Mesendoderm (in vitro differentiated cells): ENCODE measurements at regions not wholly inside any gene's neighbourhood (a gene's known extent, or its start where the extent isn't known, plus 50 kb on each side); places are given as distances from the start of the nearest gene placed in this dataset.
A peak's percentile ranks its signal among the peaks of the same experiment; 100 is the strongest.

Experiments used
- DNase-seq: peaks from one replicate; pipeline ENCODE4 v3.0.0; 2013
- H2AK5ac ChIP-seq: 2 replicates; pipeline ENCODE4 v1.6.1; 2013; ENCODE audit warnings: low read length, inconsistent platforms
- H2BK120ac ChIP-seq: 2 replicates; pipeline ENCODE4 v1.6.1; 2013; ENCODE audit warnings: low read depth, mild to moderate bottlenecking, low read length, moderate library complexity, mixed read lengths
- H2BK15ac ChIP-seq: replicated peaks from 2 replicates; pipeline ENCODE4 v1.6.1; 2013; ENCODE audit warnings: low read depth, mild to moderate bottlenecking, moderate library complexity
- H2BK5ac ChIP-seq: 2 replicates; pipeline ENCODE4 v1.6.1; 2013; ENCODE audit warnings: low read length, inconsistent platforms
- H3K18ac ChIP-seq: 2 replicates; pipeline ENCODE4 v1.6.1; 2013; ENCODE audit warnings: mild to moderate bottlenecking, low read length, mixed read lengths
- H3K23ac ChIP-seq: one replicate; pipeline ENCODE4 v1.6.1; 2013; ENCODE audit warnings: low read length
- H3K27ac ChIP-seq: 2 replicates; pipeline ENCODE4 v1.5.1; 2013; ENCODE audit warnings: low read depth, mild to moderate bottlenecking, inconsistent platforms, low read length, moderate library complexity
- H3K27me3 ChIP-seq: 2 replicates; pipeline ENCODE4 v1.6.1; 2013; ENCODE audit warnings: low read length, control low read depth, mild to moderate bottlenecking, inconsistent platforms; ENCODE audit not compliant: insufficient read depth, poor library complexity
- H3K36me3 ChIP-seq: 2 replicates; pipeline ENCODE4 v1.6.1; 2013; ENCODE audit warnings: low read length, inconsistent platforms; ENCODE audit not compliant: control insufficient read depth, insufficient read depth
- H3K4ac ChIP-seq: one replicate; pipeline ENCODE4 v1.6.1; 2013; ENCODE audit warnings: low read depth, mild to moderate bottlenecking, low read length, moderate library complexity
- H3K4me1 ChIP-seq: 2 replicates; pipeline ENCODE4 v1.6.1; 2013; ENCODE audit warnings: low read depth, low read length, inconsistent platforms; ENCODE audit not compliant: control insufficient read depth
- H3K4me2 ChIP-seq: 2 replicates; pipeline ENCODE4 v1.6.1; 2013; ENCODE audit warnings: low read length
- H3K4me3 ChIP-seq: 2 replicates; pipeline ENCODE4 v1.5.1; 2013; ENCODE audit warnings: mild to moderate bottlenecking, low read length
- H3K56ac ChIP-seq: one replicate; pipeline ENCODE4 v1.6.1; 2013; ENCODE audit warnings: low read length
- H3K79me1 ChIP-seq: 2 replicates; pipeline ENCODE4 v1.6.1; 2013; ENCODE audit warnings: low read length, inconsistent platforms
- H3K79me2 ChIP-seq: 2 replicates; pipeline ENCODE4 v1.6.1; 2013; ENCODE audit warnings: mild to moderate bottlenecking, low read length; ENCODE audit not compliant: control insufficient read depth, insufficient read depth
- H3K9ac ChIP-seq: 2 replicates; pipeline ENCODE4 v1.6.1; 2013; ENCODE audit warnings: low read length, inconsistent platforms
- H4K5ac ChIP-seq: one replicate; pipeline ENCODE4 v1.6.1; 2013; ENCODE audit warnings: low read length
- H4K8ac ChIP-seq: one replicate; pipeline ENCODE4 v1.6.1; 2013; ENCODE audit warnings: low read depth, mild to moderate bottlenecking, control low read depth, low read length, moderate library complexity
- WGBS: extraction: QIAGEN DNeasy Blood & Tissue Kit; methylation state at CpG from one replicate; pipeline ENCODE4 v1.1.7; 2013; ENCODE audit warnings: low lambda C conversion rate, missing lambda C conversion rate; ENCODE audit not compliant: insufficient coverage; ENCODE audit errors: extremely low coverage; 5-methylcytosine and 5-hydroxymethylcytosine counted together

- peak; percentile 64 for DNase-seq
- Histone ChIP-seq H3K9ac (no peak overlapping the region), H4K5ac (peak overlapping the region; percentile 66), H2BK120ac (no peak overlapping the region), H3K4me1 (peaks cover 9% of the 10 kb centered on the region), H2BK15ac (no peak overlapping the region), H3K18ac (no peak overlapping the region), H3K23ac (no peak overlapping the region), H3K27ac (no peak overlapping the region), H3K4ac (no peak overlapping the region), H4K8ac (no peak overlapping the region), H3K36me3 (no peaks in the 10 kb centered on the region), H3K4me3 (no peak overlapping the region), H3K56ac (no peak overlapping the region), H3K27me3 (no peaks in the 10 kb centered on the region), H2AK5ac (no peak overlapping the region), H3K79me2 (no peaks in the 10 kb centered on the region), H3K79me1 (no peaks in the 10 kb centered on the region), H3K4me2 (no peak overlapping the region), H2BK5ac (no peak overlapping the region)
- WGBS: no CpG with 5 or more reads among the region's 1 CpG
Measured at GRCh38 chr22:34975721-34976120, 90.2 kb upstream of the ISX start.

- no peak overlapping the region for H3K23ac ChIP-seq
- no peak overlapping the region for H3K9ac ChIP-seq
- no peaks in the 10 kb centered on the region for H3K36me3 ChIP-seq
- no CpG with 5 or more reads among the region's 4 CpGs for WGBS
- H2AK5ac ChIP-seq: no peak overlapping the region
- no peaks in the 10 kb centered on the region for H3K27me3 ChIP-seq
- no peak overlapping the region for H4K8ac ChIP-seq
- no peak overlapping the region for H2BK5ac ChIP-seq
- H3K18ac ChIP-seq: no peak overlapping the region
- no peak overlapping the region for H3K4me2 ChIP-seq
- H3K56ac ChIP-seq: no peak overlapping the region
- H3K4ac ChIP-seq: no peak overlapping the region
- H4K5ac ChIP-seq: no peak overlapping the region
- no peak overlapping the region for H2BK15ac ChIP-seq
- no peak overlapping the region for H3K4me3 ChIP-seq
- no peaks in the 10 kb centered on the region for H3K79me1 ChIP-seq
- no peak for DNase-seq
- peaks cover 9% of the 10 kb centered on the region for H3K4me1 ChIP-seq
- H3K79me2 ChIP-seq: no peaks in the 10 kb centered on the region
- H3K27ac ChIP-seq: no peak overlapping the region
- H2BK120ac ChIP-seq: no peak overlapping the region
Measured at GRCh38 chr22:34976474-34976873, 89.5 kb upstream of the ISX start.

- H4K8ac ChIP-seq: no peak overlapping the region
- H3K4me2 ChIP-seq: no peak overlapping the region
- H2BK15ac ChIP-seq: no peak overlapping the region
- H2BK120ac ChIP-seq: no peak overlapping the region
- WGBS: no CpG with 5 or more reads among the region's 2 CpGs
- no peaks in the 10 kb centered on the region for H3K36me3 ChIP-seq
- no peak overlapping the region for H3K23ac ChIP-seq
- peak overlapping the region; percentile 32 for H3K18ac ChIP-seq
- H3K4me3 ChIP-seq: no peak overlapping the region
- H3K56ac ChIP-seq: no peak overlapping the region
- no peak for DNase-seq
- H2BK5ac ChIP-seq: no peak overlapping the region
- H4K5ac ChIP-seq: no peak overlapping the region
- H2AK5ac ChIP-seq: no peak overlapping the region
- H3K79me2 ChIP-seq: no peaks in the 10 kb centered on the region
- H3K79me1 ChIP-seq: no peaks in the 10 kb centered on the region
- no peak overlapping the region for H3K4ac ChIP-seq
- H3K4me1 ChIP-seq: peaks cover 9% of the 10 kb centered on the region
- no peaks in the 10 kb centered on the region for H3K27me3 ChIP-seq
- no peak overlapping the region for H3K27ac ChIP-seq
- no peak overlapping the region for H3K9ac ChIP-seq
Measured at GRCh38 chr22:34976886-34977285, 89.1 kb upstream of the ISX start.

DNA sequence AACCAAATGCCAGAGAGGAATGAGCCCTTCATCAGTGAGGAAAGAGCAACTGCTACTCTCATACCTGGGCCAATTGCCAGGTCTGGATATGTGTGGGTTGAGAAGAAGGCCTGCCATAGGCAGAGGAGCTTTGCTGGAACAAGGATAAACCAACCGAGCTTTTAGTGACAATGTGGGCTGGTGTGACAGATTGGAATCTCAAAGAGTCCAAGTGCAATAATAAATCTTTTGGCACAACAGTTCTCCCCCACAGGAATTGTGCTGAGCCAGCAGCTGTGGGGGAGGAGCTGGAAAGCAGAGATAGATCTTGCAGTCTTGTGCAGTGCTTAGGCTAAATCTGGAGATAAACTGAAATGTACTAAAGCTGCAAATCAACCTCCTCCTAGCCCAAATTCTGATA, 79.4 kb upstream of the ISX start:
- no peak overlapping the region for H3K4ac ChIP-seq
- no peaks in the 10 kb centered on the region for H3K79me2 ChIP-seq
- H3K9ac ChIP-seq: no peak overlapping the region
- H3K27me3 ChIP-seq: no peaks in the 10 kb centered on the region
- no peak overlapping the region for H3K4me3 ChIP-seq
- H4K8ac ChIP-seq: no peak overlapping the region
- no peak overlapping the region for H2AK5ac ChIP-seq
- WGBS: no CpG with 5 or more reads among the region's 1 CpG
- H3K4me2 ChIP-seq: no peak overlapping the region
- H3K79me1 ChIP-seq: no peaks in the 10 kb centered on the region
- H2BK120ac ChIP-seq: no peak overlapping the region
- H4K5ac ChIP-seq: no peak overlapping the region
- no peak overlapping the region for H2BK5ac ChIP-seq
- DNase-seq: no peak
- no peak overlapping the region for H2BK15ac ChIP-seq
- no peaks in the 10 kb centered on the region for H3K36me3 ChIP-seq
- no peak overlapping the region for H3K23ac ChIP-seq
- no peaks in the 10 kb centered on the region for H3K4me1 ChIP-seq
- no peak overlapping the region for H3K56ac ChIP-seq
- H3K18ac ChIP-seq: no peak overlapping the region
- no peak overlapping the region for H3K27ac ChIP-seq

DNA sequence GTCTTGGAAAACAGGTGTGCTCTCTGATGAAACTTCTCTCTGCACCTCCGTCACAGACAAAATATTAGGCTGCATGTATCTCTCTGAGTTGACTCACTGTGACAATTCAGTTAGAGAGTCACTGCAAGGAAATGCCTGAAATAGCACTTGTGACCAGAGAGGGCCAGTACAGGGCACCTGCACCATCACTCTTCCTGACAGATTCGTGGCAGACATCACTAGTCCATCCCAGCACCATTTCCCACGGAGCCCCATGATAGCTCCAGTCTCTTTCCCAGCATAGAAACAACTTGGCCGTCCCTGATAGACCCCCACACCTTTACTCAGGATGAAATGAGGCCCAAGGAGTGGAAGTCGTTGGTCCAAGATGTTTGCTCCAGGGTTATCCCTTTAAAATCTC, 73.3 kb upstream of the ISX start:
- H3K18ac ChIP-seq: no peak overlapping the region
- no peak overlapping the region for H3K27ac ChIP-seq
- no peak overlapping the region for H3K4me3 ChIP-seq
- no peaks in the 10 kb centered on the region for H3K36me3 ChIP-seq
- DNase-seq: peak; percentile 62
- no peak overlapping the region for H3K23ac ChIP-seq
- H2AK5ac ChIP-seq: no peak overlapping the region
- no peak overlapping the region for H3K56ac ChIP-seq
- no peak overlapping the region for H3K4ac ChIP-seq
- no peak overlapping the region for H4K8ac ChIP-seq
- no peak overlapping the region for H2BK5ac ChIP-seq
- H3K9ac ChIP-seq: no peak overlapping the region
- H3K79me1 ChIP-seq: no peaks in the 10 kb centered on the region
- no peak overlapping the region for H2BK15ac ChIP-seq
- no CpG with 5 or more reads among the region's 5 CpGs for WGBS
- H3K27me3 ChIP-seq: no peaks in the 10 kb centered on the region
- H3K4me1 ChIP-seq: no peaks in the 10 kb centered on the region
- H4K5ac ChIP-seq: no peak overlapping the region
- H3K4me2 ChIP-seq: no peak overlapping the region
- H3K79me2 ChIP-seq: no peaks in the 10 kb centered on the region
- no peak overlapping the region for H2BK120ac ChIP-seq

GRCh38 chr22:34993548-34993947, 72.4 kb upstream of the ISX start:
- no peak overlapping the region for H3K9ac ChIP-seq
- H2AK5ac ChIP-seq: no peak overlapping the region
- no peak overlapping the region for H4K8ac ChIP-seq
- H2BK5ac ChIP-seq: no peak overlapping the region
- DNase-seq: peak; percentile 59
- H3K18ac ChIP-seq: no peak overlapping the region
- H3K4me3 ChIP-seq: no peak overlapping the region
- no peak overlapping the region for H4K5ac ChIP-seq
- no peak overlapping the region for H2BK120ac ChIP-seq
- H3K23ac ChIP-seq: no peak overlapping the region
- H3K4me1 ChIP-seq: no peaks in the 10 kb centered on the region
- no peaks in the 10 kb centered on the region for H3K79me1 ChIP-seq
- no peaks in the 10 kb centered on the region for H3K27me3 ChIP-seq
- no peak overlapping the region for H3K4ac ChIP-seq
- no peak overlapping the region for H3K4me2 ChIP-seq
- no peak overlapping the region for H3K56ac ChIP-seq
- no peak overlapping the region for H2BK15ac ChIP-seq
- no peaks in the 10 kb centered on the region for H3K79me2 ChIP-seq
- WGBS: no CpG with 5 or more reads among the region's 3 CpGs
- no peaks in the 10 kb centered on the region for H3K36me3 ChIP-seq
- no peak overlapping the region for H3K27ac ChIP-seq
